MM.1S (cell line): ENCODE measurements at regions not wholly inside any gene's neighbourhood (a gene's known extent, or its start where the extent isn't known, plus 50 kb on each side); places are given as distances from the start of the nearest gene placed in this dataset.

Experiments used
- DNase-seq: peaks from one replicate; pipeline ENCODE4 v3.0.0-alpha.2; 2015
- H2AFZ ChIP-seq: fragments of 300-600 bp; sonication (generic); 2 replicates; pipeline ENCODE4 v1.6.0; 2016; ENCODE audit warnings: antibody characterized with exemption, low read length
- H3F3A ChIP-seq: fragments of 300-600 bp; sonication (generic); 2 replicates; pipeline ENCODE4 v1.6.1; 2016; ENCODE audit warnings: mild to moderate bottlenecking, antibody characterized with exemption, low read length, moderate library complexity, mixed read lengths; ENCODE audit not compliant: insufficient read depth
- H3K27ac ChIP-seq: fragments of 300-600 bp; sonication (generic); 2 replicates; pipeline ENCODE4 v1.5.1; 2016; ENCODE audit warnings: mild to moderate bottlenecking, low read length
- H3K27me3 ChIP-seq: fragments of 300-600 bp; sonication (generic); replicated peaks from 2 replicates; pipeline ENCODE4 v1.6.0; 2016; ENCODE audit warnings: low read length; ENCODE audit not compliant: insufficient read depth
- H3K36me3 ChIP-seq: fragments of 300-600 bp; sonication (generic); replicated peaks from 2 replicates; pipeline ENCODE4 v1.6.1; 2016; ENCODE audit warnings: mild to moderate bottlenecking, low read length, mixed read lengths; ENCODE audit not compliant: insufficient read depth
- H3K4me1 ChIP-seq: fragments of 300-600 bp; sonication (generic); 2 replicates; pipeline ENCODE4 v1.6.1; 2016; ENCODE audit warnings: low read length, mixed read lengths
- H3K4me2 ChIP-seq: fragments of 300-600 bp; sonication (generic); 2 replicates; pipeline ENCODE4 v1.6.0; 2016; ENCODE audit warnings: low read depth, low read length
- H3K4me3 ChIP-seq: fragments of 300-600 bp; sonication (generic); 2 replicates; pipeline ENCODE4 v1.5.1; 2016; ENCODE audit warnings: low read length, mixed read lengths
- H3K79me2 ChIP-seq: fragments of 300-600 bp; sonication (generic); 2 replicates; pipeline ENCODE4 v1.6.1; 2016; ENCODE audit warnings: mixed run types, low read length, mixed read lengths
- H3K9ac ChIP-seq: fragments of 300-600 bp; sonication (generic); 2 replicates; pipeline ENCODE4 v1.6.1; 2016; ENCODE audit warnings: low read length, mixed read lengths
- H3K9me2 ChIP-seq: fragments of 300-600 bp; sonication (generic); replicated peaks from 2 replicates; pipeline ENCODE4 v1.6.1; 2016; ENCODE audit warnings: mild to moderate bottlenecking, low read length, mixed read lengths; ENCODE audit not compliant: insufficient read depth
- H3K9me3 ChIP-seq: fragments of 300-600 bp; sonication (generic); replicated peaks from 2 replicates; pipeline ENCODE4 v1.6.1; 2016; ENCODE audit warnings: mild to moderate bottlenecking, low read length, mixed read lengths; ENCODE audit not compliant: insufficient read depth
- H4K20me1 ChIP-seq: fragments of 300-600 bp; sonication (generic); 2 replicates; pipeline ENCODE4 v1.6.1; 2016; ENCODE audit warnings: mild to moderate bottlenecking, low read length, moderate library complexity, mixed read lengths; ENCODE audit not compliant: insufficient read depth
- EZH2 ChIP-seq: fragments of 300-600 bp; sonication (generic); optimal IDR thresholded peaks from 2 replicates; pipeline ENCODE3; 2017; ENCODE audit warnings: low read depth, mild to moderate bottlenecking, antibody characterized with exemption, low read length, mixed read lengths
- EZH2phosphoT487 ChIP-seq: fragments of 300-600 bp; sonication (generic); IDR thresholded peaks from 2 replicates; pipeline ENCODE4 v1.6.1; 2018; ENCODE audit warnings: antibody characterized with exemption, low read length
- TF ChIP-seq, protein P1 (sequence below): fragments of 300-600 bp; sonication (generic); IDR thresholded peaks from 2 replicates; pipeline ENCODE4 v1.5.1; 2016; ENCODE audit warnings: antibody characterized with exemption, low read length, mixed read lengths

GRCh38 chr4:103499094-103499493, 220.7 kb downstream of the TACR3 start:
- Histone ChIP-seq H3F3A (no peaks in the 10 kb centered on the region), H3K9me2 (no peaks in the 10 kb centered on the region), H3K79me2 (no peaks in the 10 kb centered on the region), H3K27me3 (no peaks in the 10 kb centered on the region), H3K36me3 (no peaks in the 10 kb centered on the region), H4K20me1 (no peaks in the 10 kb centered on the region), H3K9me3 (no peaks in the 10 kb centered on the region), H3K4me2 (no peak overlapping the region), H3K4me3 (no peak overlapping the region), H2AFZ (no peak overlapping the region), H3K9ac (no peak overlapping the region), H3K4me1 (no peaks in the 10 kb centered on the region), H3K27ac (no peak overlapping the region)
- no peak for DNase-seq
- no peak for TF ChIP-seq EZH2
- TF ChIP-seq EZH2phosphoT487: no peak
- TF ChIP-seq, protein P1, sequence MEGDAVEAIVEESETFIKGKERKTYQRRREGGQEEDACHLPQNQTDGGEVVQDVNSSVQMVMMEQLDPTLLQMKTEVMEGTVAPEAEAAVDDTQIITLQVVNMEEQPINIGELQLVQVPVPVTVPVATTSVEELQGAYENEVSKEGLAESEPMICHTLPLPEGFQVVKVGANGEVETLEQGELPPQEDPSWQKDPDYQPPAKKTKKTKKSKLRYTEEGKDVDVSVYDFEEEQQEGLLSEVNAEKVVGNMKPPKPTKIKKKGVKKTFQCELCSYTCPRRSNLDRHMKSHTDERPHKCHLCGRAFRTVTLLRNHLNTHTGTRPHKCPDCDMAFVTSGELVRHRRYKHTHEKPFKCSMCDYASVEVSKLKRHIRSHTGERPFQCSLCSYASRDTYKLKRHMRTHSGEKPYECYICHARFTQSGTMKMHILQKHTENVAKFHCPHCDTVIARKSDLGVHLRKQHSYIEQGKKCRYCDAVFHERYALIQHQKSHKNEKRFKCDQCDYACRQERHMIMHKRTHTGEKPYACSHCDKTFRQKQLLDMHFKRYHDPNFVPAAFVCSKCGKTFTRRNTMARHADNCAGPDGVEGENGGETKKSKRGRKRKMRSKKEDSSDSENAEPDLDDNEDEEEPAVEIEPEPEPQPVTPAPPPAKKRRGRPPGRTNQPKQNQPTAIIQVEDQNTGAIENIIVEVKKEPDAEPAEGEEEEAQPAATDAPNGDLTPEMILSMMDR: no peak

GRCh38 chr4:103498161-103499070, 221.4 kb downstream of the TACR3 start:
- Histone ChIP-seq H2AFZ (no peak overlapping the region), H3K27me3 (no peaks in the 10 kb centered on the region), H3K27ac (no peak overlapping the region), H3K9me2 (no peaks in the 10 kb centered on the region), H3K4me1 (no peaks in the 10 kb centered on the region), H3K9ac (no peak overlapping the region), H3K4me3 (no peak overlapping the region), H3K79me2 (no peaks in the 10 kb centered on the region), H3K36me3 (no peaks in the 10 kb centered on the region), H4K20me1 (no peaks in the 10 kb centered on the region), H3K9me3 (no peaks in the 10 kb centered on the region), H3F3A (no peaks in the 10 kb centered on the region), H3K4me2 (no peak overlapping the region)
- DNase-seq: no peak
- no peak for TF ChIP-seq EZH2phosphoT487
- TF ChIP-seq EZH2: no peak
- TF ChIP-seq, protein P1: no peak

GRCh38 chr4:103497692-103498091, 222.1 kb downstream of the TACR3 start:
- TF ChIP-seq, protein P1: no peak
- no peak for TF ChIP-seq EZH2phosphoT487
- no peak for TF ChIP-seq EZH2
- H3K27me3 ChIP-seq: no peaks in the 10 kb centered on the region
- H3K9me3 ChIP-seq: no peaks in the 10 kb centered on the region
- no peak overlapping the region for H3K4me2 ChIP-seq
- no peaks in the 10 kb centered on the region for H3F3A ChIP-seq
- no peaks in the 10 kb centered on the region for H3K9me2 ChIP-seq
- no peak overlapping the region for H3K4me3 ChIP-seq
- no peaks in the 10 kb centered on the region for H4K20me1 ChIP-seq
- H3K79me2 ChIP-seq: no peaks in the 10 kb centered on the region
- no peak overlapping the region for H3K27ac ChIP-seq
- DNase-seq: no peak
- H3K4me1 ChIP-seq: no peaks in the 10 kb centered on the region
- no peak overlapping the region for H2AFZ ChIP-seq
- H3K36me3 ChIP-seq: no peaks in the 10 kb centered on the region
- no peak overlapping the region for H3K9ac ChIP-seq
